Activated T-helper 1 cell treated with anti-CD3 and anti-CD28 coated beads, Interleukin-12 subunit alpha, Interleukin-12 subunit beta, Interleukin-2, Interleukin-4 antibody, amounts not matched to agents 30 ng/mL and 10 ng/mL and 1 ng/mL, durations not matched to agents 14 hours and 24 hours and 36 hours (primary cell): ENCODE measurements at regions not wholly inside any gene's neighbourhood (a gene's known extent, or its start where the extent isn't known, plus 50 kb on each side); places are given as distances from the start of the nearest gene placed in this dataset.

Experiments used
- DNase-seq: peaks from one replicate; pipeline ENCODE4 v3.0.0; 2021; ENCODE audit warnings: low spot score
- H3K27ac Mint-ChIP-seq: one replicate; pipeline ENCODE4 v1.8.0; 2021; ENCODE audit warnings: mild to moderate bottlenecking, mixed read lengths
- H3K27me3 Mint-ChIP-seq: one replicate; pipeline ENCODE4 v1.8.0; 2022; ENCODE audit warnings: mild to moderate bottlenecking, moderate library complexity, mixed read lengths; ENCODE audit not compliant: insufficient read depth
- H3K36me3 Mint-ChIP-seq: one replicate; pipeline ENCODE4 v1.8.0; 2021; ENCODE audit warnings: low read depth, mixed read lengths
- H3K4me1 Mint-ChIP-seq: one replicate; pipeline ENCODE4 v1.8.0; 2021; ENCODE audit warnings: low read depth, mixed read lengths
- H3K4me3 Mint-ChIP-seq: one replicate; pipeline ENCODE4 v1.8.0; 2021; ENCODE audit warnings: mild to moderate bottlenecking, moderate library complexity, mixed read lengths
- H3K9me3 Mint-ChIP-seq: one replicate; pipeline ENCODE4 v1.8.0; 2021; ENCODE audit warnings: mixed read lengths
- intact Hi-C: fragments of 100-400 bp; cut with micrococcal nuclease; formaldehyde crosslinking; loops from one replicate; pipeline ENCODE4 v1.15.1; 2024

- intact Hi-C loops, result no loop called here
- H3K27ac Mint-ChIP-seq, result no peak overlapping the region
- H3K4me3 Mint-ChIP-seq, result no peak overlapping the region
- no peaks in the 10 kb centered on the region for H3K4me1 Mint-ChIP-seq
- no peaks in the 10 kb centered on the region for H3K9me3 Mint-ChIP-seq
- DNase-seq, result no peak
- H3K36me3 Mint-ChIP-seq, result no peaks in the 10 kb centered on the region
- H3K27me3 Mint-ChIP-seq, result peaks cover 3% of the 10 kb centered on the region
Measured at GRCh38 chr6:103875221-103875620, 984.5 kb downstream of the HACE1 start.

DNA sequence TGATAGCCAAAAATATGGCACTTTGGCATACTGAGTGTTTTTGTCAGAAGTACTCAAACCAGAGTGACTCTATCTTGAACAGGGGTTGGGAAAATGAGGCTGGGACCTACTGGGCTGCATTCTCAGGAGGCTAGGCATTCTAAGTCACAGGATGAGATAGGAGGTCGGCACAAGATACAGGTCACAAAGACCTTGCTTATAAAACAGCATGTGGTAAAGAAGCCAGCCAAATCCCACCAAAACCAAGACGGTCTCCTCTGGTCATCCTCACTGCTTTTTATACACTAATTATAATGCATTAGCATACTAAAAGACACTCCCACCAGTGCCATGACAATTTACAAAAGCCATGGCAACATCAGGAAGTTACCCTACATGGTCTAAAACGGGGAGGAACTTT, 985.1 kb downstream of the HACE1 start:
- peaks cover 3% of the 10 kb centered on the region for H3K27me3 Mint-ChIP-seq

GRCh38 chr6:103872678-103873077, 987.0 kb downstream of the HACE1 start:
- intact Hi-C loops, result no loop called here
- Mint-ChIP-seq H3K9me3 (no peaks in the 10 kb centered on the region), H3K36me3 (no peaks in the 10 kb centered on the region), H3K4me3 (no peak overlapping the region), H3K4me1 (no peaks in the 10 kb centered on the region), H3K27me3 (peaks cover 3% of the 10 kb centered on the region), H3K27ac (no peak overlapping the region)
- no peak for DNase-seq

More for the DNA sequence above, 985.1 kb downstream of the HACE1 start:
- Mint-ChIP-seq H3K36me3 (no peaks in the 10 kb centered on the region), H3K27ac (no peak overlapping the region), H3K4me1 (no peaks in the 10 kb centered on the region), H3K4me3 (no peak overlapping the region), H3K9me3 (no peaks in the 10 kb centered on the region)
- intact Hi-C loops, result no loop called here
- no peak for DNase-seq

GRCh38 chr6:103872233-103872632, 987.5 kb downstream of the HACE1 start:
- no peaks in the 10 kb centered on the region for H3K36me3 Mint-ChIP-seq
- H3K4me1 Mint-ChIP-seq, result no peaks in the 10 kb centered on the region
- intact Hi-C loops, result no loop called here
- peaks cover 3% of the 10 kb centered on the region for H3K27me3 Mint-ChIP-seq
- H3K27ac Mint-ChIP-seq, result no peak overlapping the region
- DNase-seq, result no peak
- no peak overlapping the region for H3K4me3 Mint-ChIP-seq
- H3K9me3 Mint-ChIP-seq, result no peaks in the 10 kb centered on the region

GRCh38 chr6:103870970-103871369, 988.7 kb downstream of the HACE1 start:
- Mint-ChIP-seq H3K4me3 (no peak overlapping the region), H3K27ac (no peak overlapping the region), H3K36me3 (no peaks in the 10 kb centered on the region), H3K4me1 (no peaks in the 10 kb centered on the region), H3K27me3 (peaks cover 3% of the 10 kb centered on the region), H3K9me3 (no peaks in the 10 kb centered on the region)
- no peak for DNase-seq
- intact Hi-C loops, result no loop called here

GRCh38 chr6:103862297-103862696, 997.4 kb downstream of the HACE1 start:
- Mint-ChIP-seq H3K27ac (no peak overlapping the region), H3K27me3 (no peaks in the 10 kb centered on the region), H3K4me3 (no peak overlapping the region), H3K36me3 (no peaks in the 10 kb centered on the region), H3K9me3 (no peaks in the 10 kb centered on the region), H3K4me1 (no peaks in the 10 kb centered on the region)
- intact Hi-C loops, result no loop called here
- no peak for DNase-seq

DNA sequence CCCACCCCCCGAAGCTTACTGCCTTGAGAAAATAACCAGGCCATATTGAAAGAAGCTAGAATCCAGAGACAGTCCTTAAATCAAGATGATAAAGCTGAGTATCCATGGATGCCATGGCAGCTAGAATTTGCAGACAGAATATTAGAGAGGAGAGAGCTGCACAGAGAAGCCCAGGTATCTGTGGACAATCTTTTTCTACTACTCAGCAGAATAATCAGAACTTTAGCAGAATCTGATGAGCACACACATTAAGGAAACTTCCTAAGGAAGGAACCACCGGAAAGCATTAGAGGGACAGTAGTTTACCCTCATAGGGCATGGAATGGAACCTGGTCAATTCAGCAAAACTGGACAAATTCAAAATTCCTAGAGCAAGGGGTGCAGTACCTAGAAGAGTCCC, 1001.7 kb downstream of the HACE1 start:
- intact Hi-C loops, result no loop called here
- H3K36me3 Mint-ChIP-seq, result no peaks in the 10 kb centered on the region
- no peaks in the 10 kb centered on the region for H3K27me3 Mint-ChIP-seq
- H3K4me3 Mint-ChIP-seq, result no peak overlapping the region
- H3K4me1 Mint-ChIP-seq, result no peaks in the 10 kb centered on the region
- H3K9me3 Mint-ChIP-seq, result no peaks in the 10 kb centered on the region
- DNase-seq, result no peak
- no peak overlapping the region for H3K27ac Mint-ChIP-seq

GRCh38 chr6:103855750-103856149, 1004.0 kb downstream of the HACE1 start:
- Mint-ChIP-seq H3K4me3 (no peak overlapping the region), H3K27me3 (no peaks in the 10 kb centered on the region), H3K4me1 (no peaks in the 10 kb centered on the region), H3K36me3 (no peaks in the 10 kb centered on the region), H3K27ac (no peak overlapping the region), H3K9me3 (no peaks in the 10 kb centered on the region)
- intact Hi-C loops, result no loop called here
- DNase-seq, result no peak

GRCh38 chr6:103854059-103854458, 1005.7 kb downstream of the HACE1 start:
- Mint-ChIP-seq H3K4me1 (no peaks in the 10 kb centered on the region), H3K27me3 (no peaks in the 10 kb centered on the region), H3K4me3 (no peak overlapping the region), H3K9me3 (no peaks in the 10 kb centered on the region), H3K27ac (no peak overlapping the region), H3K36me3 (no peaks in the 10 kb centered on the region)
- DNase-seq, result no peak
- intact Hi-C loops, result no loop called here

- Mint-ChIP-seq H3K36me3 (no peaks in the 10 kb centered on the region), H3K4me1 (no peaks in the 10 kb centered on the region), H3K9me3 (no peaks in the 10 kb centered on the region), H3K27ac (no peak overlapping the region), H3K4me3 (no peak overlapping the region), H3K27me3 (no peaks in the 10 kb centered on the region)
- intact Hi-C loops, result no loop called here
- no peak for DNase-seq
Measured at GRCh38 chr6:103838457-103838856, 1021.3 kb downstream of the HACE1 start.

DNA sequence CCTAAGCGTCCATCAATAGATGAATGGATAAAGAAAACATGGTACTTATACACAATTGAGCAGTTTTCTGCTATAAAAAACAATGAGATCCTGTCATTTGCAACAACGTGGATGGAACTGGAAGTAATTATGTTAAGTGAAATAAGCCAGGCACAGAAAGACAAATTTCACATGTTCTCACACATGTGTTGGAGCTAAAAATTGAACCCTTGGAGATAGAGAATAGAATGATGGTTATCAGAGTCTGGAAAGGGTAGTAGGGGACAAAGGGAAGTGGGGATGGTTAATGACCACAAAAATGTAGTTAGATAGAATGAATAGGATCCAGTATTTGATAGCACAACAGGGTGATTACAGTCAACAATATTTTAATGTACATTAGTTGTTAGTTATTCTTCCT, 1033.5 kb downstream of the HACE1 start:
- intact Hi-C loops, result no loop called here
- Mint-ChIP-seq H3K4me1 (no peaks in the 10 kb centered on the region), H3K27me3 (no peaks in the 10 kb centered on the region), H3K36me3 (no peaks in the 10 kb centered on the region), H3K9me3 (no peaks in the 10 kb centered on the region), H3K4me3 (no peak overlapping the region), H3K27ac (no peak overlapping the region)
- no peak for DNase-seq

DNA sequence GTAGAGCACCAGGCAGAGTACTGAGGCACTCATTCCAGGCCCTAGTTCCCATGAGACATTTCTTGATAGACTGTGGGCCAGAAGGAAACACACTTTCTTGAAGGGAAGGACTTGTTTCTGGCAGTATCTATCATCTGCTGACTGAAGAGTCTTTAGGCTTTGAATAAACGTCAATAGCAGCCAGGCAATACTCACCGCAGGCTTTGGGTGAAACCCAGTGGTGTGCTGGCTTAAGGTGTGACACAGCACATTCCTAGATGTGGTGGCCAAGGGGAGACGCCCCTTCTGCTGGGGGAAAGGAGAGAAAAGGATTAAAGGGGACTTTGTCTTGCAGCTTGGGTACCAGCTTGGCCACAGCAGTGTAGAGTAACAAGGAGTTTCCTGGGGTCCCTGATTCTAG, 1039.6 kb downstream of the HACE1 start:
- H3K36me3 Mint-ChIP-seq, result no peaks in the 10 kb centered on the region
- H3K9me3 Mint-ChIP-seq, result no peaks in the 10 kb centered on the region
- intact Hi-C loops, result no loop called here
- no peaks in the 10 kb centered on the region for H3K27me3 Mint-ChIP-seq
- H3K4me3 Mint-ChIP-seq, result no peak overlapping the region
- DNase-seq, result no peak
- H3K27ac Mint-ChIP-seq, result no peak overlapping the region
- H3K4me1 Mint-ChIP-seq, result no peaks in the 10 kb centered on the region

- intact Hi-C loops, result no loop called here
- Mint-ChIP-seq H3K4me1 (no peaks in the 10 kb centered on the region), H3K36me3 (no peaks in the 10 kb centered on the region), H3K9me3 (no peaks in the 10 kb centered on the region), H3K27ac (no peak overlapping the region), H3K4me3 (no peak overlapping the region), H3K27me3 (no peaks in the 10 kb centered on the region)
- no peak for DNase-seq
Measured at GRCh38 chr6:103819509-103819908, 1040.2 kb downstream of the HACE1 start.

GRCh38 chr6:103812970-103813369, 1046.7 kb downstream of the HACE1 start:
- no peak overlapping the region for H3K27ac Mint-ChIP-seq
- no peaks in the 10 kb centered on the region for H3K36me3 Mint-ChIP-seq
- intact Hi-C loops, result no loop called here
- H3K27me3 Mint-ChIP-seq, result no peaks in the 10 kb centered on the region
- no peak for DNase-seq
- no peak overlapping the region for H3K4me3 Mint-ChIP-seq
- no peaks in the 10 kb centered on the region for H3K4me1 Mint-ChIP-seq
- no peaks in the 10 kb centered on the region for H3K9me3 Mint-ChIP-seq
